HepG2 (cell line): ENCODE measurements at regions not wholly inside any gene's neighbourhood (a gene's known extent, or its start where the extent isn't known, plus 50 kb on each side); places are given as distances from the start of the nearest gene placed in this dataset.

ENCODE experiments used
- EEA1 ChIP-seq: sonication (generic); formaldehyde crosslinking; IDR thresholded peaks from 2 replicates; pipeline ENCODE4 v1.5.1; 2020; ENCODE audit warnings: mild to moderate bottlenecking, missing genetic modification reagents, borderline replicate concordance
- GATA4 ChIP-seq: sonication (generic); IDR thresholded peaks from 2 replicates; pipeline ENCODE4 v1.6.1; 2016; ENCODE audit warnings: antibody characterized with exemption, low read depth, borderline replicate concordance
- MAF1 ChIP-seq: sonication (generic); formaldehyde crosslinking; IDR thresholded peaks from 2 replicates; pipeline ENCODE4 v1.5.0; 2020; ENCODE audit warnings: missing genetic modification reagents, borderline replicate concordance
- MXI1 ChIP-seq: IDR thresholded peaks from 3 replicates; pipeline ENCODE4 v1.6.1; 2012; ENCODE audit warnings: low read depth, low read length, inconsistent platforms, borderline replicate concordance
- SMAD9 ChIP-seq: sonication (generic); formaldehyde crosslinking; IDR thresholded peaks from 2 replicates; pipeline ENCODE4 v1.5.1; 2020; ENCODE audit warnings: mild to moderate bottlenecking, missing genetic modification reagents
- TF ChIP-seq, protein P1 (sequence below): sonication (generic); formaldehyde crosslinking; IDR thresholded peaks from 2 replicates; pipeline ENCODE4 v1.4.0; 2020; ENCODE audit warnings: missing genetic modification reagents
- TF ChIP-seq, protein P2 (sequence below): sonication (generic); formaldehyde crosslinking; conservative IDR thresholded peaks from 2 replicates; pipeline ENCODE4 v1.4.0; 2020; ENCODE audit warnings: mild to moderate bottlenecking, missing genetic modification reagents, moderate library complexity
- TF ChIP-seq, protein P3 (sequence below): fragments of 450-650 bp; IDR thresholded peaks from 2 replicates; pipeline ENCODE4 v1.6.1; 2017
- TF ChIP-seq, protein P4 (sequence below): sonication (generic); formaldehyde crosslinking; IDR thresholded peaks from 2 replicates; pipeline ENCODE4 v1.4.0; 2020; ENCODE audit warnings: low read depth, mild to moderate bottlenecking, missing genetic modification reagents
- TF ChIP-seq, protein P5 (sequence below): sonication (generic); formaldehyde crosslinking; IDR thresholded peaks from 2 replicates; pipeline ENCODE4 v1.4.0; 2020; ENCODE audit warnings: missing genetic modification reagents, borderline replicate concordance

DNA sequence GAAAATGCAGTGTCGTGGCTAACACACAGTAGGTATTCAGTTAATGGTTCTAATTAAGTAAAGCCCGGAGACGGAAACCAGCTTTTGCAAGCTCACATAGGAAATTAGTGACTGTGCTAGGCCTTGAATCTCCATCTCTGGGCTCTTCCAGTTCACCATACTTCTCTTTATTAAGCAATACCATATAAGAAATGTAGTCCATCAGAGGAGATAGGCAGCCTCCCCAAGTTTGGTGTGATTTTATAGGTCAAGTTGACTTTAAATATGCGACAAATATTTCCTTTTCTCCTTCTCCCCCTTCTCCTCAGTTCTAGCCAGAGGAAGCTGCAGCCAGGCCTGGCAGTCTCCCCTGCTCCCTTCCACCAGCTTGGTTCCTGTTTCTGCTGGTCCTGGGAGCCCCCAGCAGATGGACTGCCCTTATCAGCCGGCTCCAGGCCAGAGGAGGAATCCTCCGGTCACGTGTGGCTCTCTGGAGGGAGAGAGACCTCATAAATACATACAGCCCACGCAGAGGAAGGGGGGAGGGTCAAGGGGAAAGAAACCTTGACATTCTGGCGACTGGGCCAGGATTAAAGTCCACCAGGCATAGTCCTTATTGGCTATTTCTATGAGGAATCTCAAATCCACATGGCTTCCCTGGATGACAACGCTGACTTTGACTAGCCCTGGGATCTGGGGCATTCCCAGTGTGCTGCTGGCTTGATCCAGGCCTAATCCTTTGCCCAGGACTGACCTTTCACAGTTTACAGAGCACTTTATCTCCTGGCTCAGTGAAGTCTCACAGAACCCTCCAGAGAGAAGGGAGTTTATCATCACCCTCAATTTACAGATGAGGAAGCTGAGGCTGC lies 115.1 kb upstream of the JUN start (continued):
- TF ChIP-seq, protein P1, sequence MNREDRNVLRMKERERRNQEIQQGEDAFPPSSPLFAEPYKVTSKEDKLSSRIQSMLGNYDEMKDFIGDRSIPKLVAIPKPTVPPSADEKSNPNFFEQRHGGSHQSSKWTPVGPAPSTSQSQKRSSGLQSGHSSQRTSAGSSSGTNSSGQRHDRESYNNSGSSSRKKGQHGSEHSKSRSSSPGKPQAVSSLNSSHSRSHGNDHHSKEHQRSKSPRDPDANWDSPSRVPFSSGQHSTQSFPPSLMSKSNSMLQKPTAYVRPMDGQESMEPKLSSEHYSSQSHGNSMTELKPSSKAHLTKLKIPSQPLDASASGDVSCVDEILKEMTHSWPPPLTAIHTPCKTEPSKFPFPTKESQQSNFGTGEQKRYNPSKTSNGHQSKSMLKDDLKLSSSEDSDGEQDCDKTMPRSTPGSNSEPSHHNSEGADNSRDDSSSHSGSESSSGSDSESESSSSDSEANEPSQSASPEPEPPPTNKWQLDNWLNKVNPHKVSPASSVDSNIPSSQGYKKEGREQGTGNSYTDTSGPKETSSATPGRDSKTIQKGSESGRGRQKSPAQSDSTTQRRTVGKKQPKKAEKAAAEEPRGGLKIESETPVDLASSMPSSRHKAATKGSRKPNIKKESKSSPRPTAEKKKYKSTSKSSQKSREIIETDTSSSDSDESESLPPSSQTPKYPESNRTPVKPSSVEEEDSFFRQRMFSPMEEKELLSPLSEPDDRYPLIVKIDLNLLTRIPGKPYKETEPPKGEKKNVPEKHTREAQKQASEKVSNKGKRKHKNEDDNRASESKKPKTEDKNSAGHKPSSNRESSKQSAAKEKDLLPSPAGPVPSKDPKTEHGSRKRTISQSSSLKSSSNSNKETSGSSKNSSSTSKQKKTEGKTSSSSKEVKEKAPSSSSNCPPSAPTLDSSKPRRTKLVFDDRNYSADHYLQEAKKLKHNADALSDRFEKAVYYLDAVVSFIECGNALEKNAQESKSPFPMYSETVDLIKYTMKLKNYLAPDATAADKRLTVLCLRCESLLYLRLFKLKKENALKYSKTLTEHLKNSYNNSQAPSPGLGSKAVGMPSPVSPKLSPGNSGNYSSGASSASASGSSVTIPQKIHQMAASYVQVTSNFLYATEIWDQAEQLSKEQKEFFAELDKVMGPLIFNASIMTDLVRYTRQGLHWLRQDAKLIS, result no peak
- TF ChIP-seq MXI1 (peak; percentile 38; the same call in 1 of the 3 replicates), SMAD9 (CRISPR knock-in tag) (no peak), GATA4 (peak; percentile 77; the same call in 1 of the 2 replicates), EEA1 (CRISPR knock-in tag) (no peak), MAF1 (CRISPR knock-in tag) (no peak)
- TF ChIP-seq, protein P2, sequence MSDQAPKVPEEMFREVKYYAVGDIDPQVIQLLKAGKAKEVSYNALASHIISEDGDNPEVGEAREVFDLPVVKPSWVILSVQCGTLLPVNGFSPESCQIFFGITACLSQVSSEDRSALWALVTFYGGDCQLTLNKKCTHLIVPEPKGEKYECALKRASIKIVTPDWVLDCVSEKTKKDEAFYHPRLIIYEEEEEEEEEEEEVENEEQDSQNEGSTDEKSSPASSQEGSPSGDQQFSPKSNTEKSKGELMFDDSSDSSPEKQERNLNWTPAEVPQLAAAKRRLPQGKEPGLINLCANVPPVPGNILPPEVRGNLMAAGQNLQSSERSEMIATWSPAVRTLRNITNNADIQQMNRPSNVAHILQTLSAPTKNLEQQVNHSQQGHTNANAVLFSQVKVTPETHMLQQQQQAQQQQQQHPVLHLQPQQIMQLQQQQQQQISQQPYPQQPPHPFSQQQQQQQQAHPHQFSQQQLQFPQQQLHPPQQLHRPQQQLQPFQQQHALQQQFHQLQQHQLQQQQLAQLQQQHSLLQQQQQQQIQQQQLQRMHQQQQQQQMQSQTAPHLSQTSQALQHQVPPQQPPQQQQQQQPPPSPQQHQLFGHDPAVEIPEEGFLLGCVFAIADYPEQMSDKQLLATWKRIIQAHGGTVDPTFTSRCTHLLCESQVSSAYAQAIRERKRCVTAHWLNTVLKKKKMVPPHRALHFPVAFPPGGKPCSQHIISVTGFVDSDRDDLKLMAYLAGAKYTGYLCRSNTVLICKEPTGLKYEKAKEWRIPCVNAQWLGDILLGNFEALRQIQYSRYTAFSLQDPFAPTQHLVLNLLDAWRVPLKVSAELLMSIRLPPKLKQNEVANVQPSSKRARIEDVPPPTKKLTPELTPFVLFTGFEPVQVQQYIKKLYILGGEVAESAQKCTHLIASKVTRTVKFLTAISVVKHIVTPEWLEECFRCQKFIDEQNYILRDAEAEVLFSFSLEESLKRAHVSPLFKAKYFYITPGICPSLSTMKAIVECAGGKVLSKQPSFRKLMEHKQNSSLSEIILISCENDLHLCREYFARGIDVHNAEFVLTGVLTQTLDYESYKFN, result peak; percentile 93
- TF ChIP-seq, protein P3, sequence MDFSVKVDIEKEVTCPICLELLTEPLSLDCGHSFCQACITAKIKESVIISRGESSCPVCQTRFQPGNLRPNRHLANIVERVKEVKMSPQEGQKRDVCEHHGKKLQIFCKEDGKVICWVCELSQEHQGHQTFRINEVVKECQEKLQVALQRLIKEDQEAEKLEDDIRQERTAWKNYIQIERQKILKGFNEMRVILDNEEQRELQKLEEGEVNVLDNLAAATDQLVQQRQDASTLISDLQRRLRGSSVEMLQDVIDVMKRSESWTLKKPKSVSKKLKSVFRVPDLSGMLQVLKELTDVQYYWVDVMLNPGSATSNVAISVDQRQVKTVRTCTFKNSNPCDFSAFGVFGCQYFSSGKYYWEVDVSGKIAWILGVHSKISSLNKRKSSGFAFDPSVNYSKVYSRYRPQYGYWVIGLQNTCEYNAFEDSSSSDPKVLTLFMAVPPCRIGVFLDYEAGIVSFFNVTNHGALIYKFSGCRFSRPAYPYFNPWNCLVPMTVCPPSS, result no peak
- TF ChIP-seq, protein P4, sequence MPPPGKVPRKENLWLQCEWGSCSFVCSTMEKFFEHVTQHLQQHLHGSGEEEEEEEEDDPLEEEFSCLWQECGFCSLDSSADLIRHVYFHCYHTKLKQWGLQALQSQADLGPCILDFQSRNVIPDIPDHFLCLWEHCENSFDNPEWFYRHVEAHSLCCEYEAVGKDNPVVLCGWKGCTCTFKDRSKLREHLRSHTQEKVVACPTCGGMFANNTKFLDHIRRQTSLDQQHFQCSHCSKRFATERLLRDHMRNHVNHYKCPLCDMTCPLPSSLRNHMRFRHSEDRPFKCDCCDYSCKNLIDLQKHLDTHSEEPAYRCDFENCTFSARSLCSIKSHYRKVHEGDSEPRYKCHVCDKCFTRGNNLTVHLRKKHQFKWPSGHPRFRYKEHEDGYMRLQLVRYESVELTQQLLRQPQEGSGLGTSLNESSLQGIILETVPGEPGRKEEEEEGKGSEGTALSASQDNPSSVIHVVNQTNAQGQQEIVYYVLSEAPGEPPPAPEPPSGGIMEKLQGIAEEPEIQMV (CRISPR knock-in tag), result no peak
- TF ChIP-seq, protein P5, sequence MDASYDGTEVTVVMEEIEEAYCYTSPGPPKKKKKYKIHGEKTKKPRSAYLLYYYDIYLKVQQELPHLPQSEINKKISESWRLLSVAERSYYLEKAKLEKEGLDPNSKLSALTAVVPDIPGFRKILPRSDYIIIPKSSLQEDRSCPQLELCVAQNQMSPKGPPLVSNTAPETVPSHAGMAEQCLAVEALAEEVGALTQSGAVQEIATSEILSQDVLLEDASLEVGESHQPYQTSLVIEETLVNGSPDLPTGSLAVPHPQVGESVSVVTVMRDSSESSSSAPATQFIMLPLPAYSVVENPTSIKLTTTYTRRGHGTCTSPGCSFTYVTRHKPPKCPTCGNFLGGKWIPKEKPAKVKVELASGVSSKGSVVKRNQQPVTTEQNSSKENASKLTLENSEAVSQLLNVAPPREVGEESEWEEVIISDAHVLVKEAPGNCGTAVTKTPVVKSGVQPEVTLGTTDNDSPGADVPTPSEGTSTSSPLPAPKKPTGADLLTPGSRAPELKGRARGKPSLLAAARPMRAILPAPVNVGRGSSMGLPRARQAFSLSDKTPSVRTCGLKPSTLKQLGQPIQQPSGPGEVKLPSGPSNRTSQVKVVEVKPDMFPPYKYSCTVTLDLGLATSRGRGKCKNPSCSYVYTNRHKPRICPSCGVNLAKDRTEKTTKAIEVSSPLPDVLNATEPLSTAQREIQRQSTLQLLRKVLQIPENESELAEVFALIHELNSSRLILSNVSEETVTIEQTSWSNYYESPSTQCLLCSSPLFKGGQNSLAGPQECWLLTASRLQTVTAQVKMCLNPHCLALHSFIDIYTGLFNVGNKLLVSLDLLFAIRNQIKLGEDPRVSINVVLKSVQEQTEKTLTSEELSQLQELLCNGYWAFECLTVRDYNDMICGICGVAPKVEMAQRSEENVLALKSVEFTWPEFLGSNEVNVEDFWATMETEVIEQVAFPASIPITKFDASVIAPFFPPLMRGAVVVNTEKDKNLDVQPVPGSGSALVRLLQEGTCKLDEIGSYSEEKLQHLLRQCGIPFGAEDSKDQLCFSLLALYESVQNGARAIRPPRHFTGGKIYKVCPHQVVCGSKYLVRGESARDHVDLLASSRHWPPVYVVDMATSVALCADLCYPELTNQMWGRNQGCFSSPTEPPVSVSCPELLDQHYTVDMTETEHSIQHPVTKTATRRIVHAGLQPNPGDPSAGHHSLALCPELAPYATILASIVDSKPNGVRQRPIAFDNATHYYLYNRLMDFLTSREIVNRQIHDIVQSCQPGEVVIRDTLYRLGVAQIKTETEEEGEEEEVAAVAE, result 0 out of 2 replicates have a peak, but pooled peaks have one; percentile 22
